Left lung (tissue), 4 donors: ENCODE measurements at regions not wholly inside any gene's neighbourhood (a gene's known extent, or its start where the extent isn't known, plus 50 kb on each side); places are given as distances from the start of the nearest gene placed in this dataset.

Experiments
- ATAC-seq: fragments of 200-7000 bp; cut with Tn5 transposase; one replicate; pipeline ENCODE4 v1.9.1; 2020; ENCODE audit warnings: moderate library complexity
- DNase-seq, 4 donors: peaks; one replicate each; pipeline ENCODE4 v3.0.0-alpha.2; 2013 to 2020
- H3K27ac ChIP-seq, 2 donors: fragments of 200-600 bp; sonication (generic) in 1 of 2; one replicate each; pipeline versions ENCODE4 v1.5.0 to v1.8.0; 2020 to 2021
- H3K27me3 ChIP-seq, 2 donors: fragments of 200-600 bp; sonication (generic) in 1 of 2; one replicate each; pipeline versions ENCODE4 v1.5.0 to v1.8.0; 2020 to 2021
- H3K36me3 ChIP-seq, 2 donors: fragments of 200-600 bp; sonication (generic) in 1 of 2; one replicate each; pipeline versions ENCODE4 v1.5.0 to v1.8.0; 2020 to 2021
- H3K4me1 ChIP-seq, 2 donors: fragments of 200-600 bp; one replicate each; pipeline ENCODE4 v1.8.0; 2021
- H3K4me3 ChIP-seq, 2 donors: fragments of 200-600 bp; sonication (generic) in 1 of 2; one replicate each; pipeline versions ENCODE4 v1.5.0 to v1.8.0; 2020 to 2021; ENCODE audit warnings: mild to moderate bottlenecking in 1 of 2
- H3K9me3 ChIP-seq, 2 donors: fragments of 200-600 bp; sonication (generic) in 1 of 2; one replicate each; pipeline versions ENCODE4 v1.5.0 to v1.8.0; 2020 to 2021
- CTCF ChIP-seq, 2 donors: fragments of 200-600 bp; sonication (generic) in 1 of 2; IDR thresholded peaks; one replicate each; pipeline versions ENCODE4 v1.5.0 to v1.8.0; 2021; ENCODE audit warnings: antibody characterized with exemption in 2 of 2
- intact Hi-C, 2 donors: fragments of 100-400 bp; cut with DNase I; formaldehyde crosslinking; loops; one replicate each; pipeline versions ENCODE4 v1.11.2 to v1.14.2; 2022
- donor health status: DM: no; HTN: yes; CAD: no.
- donor health status: DM: no; HTN: no; CAD: no.

GRCh38 chr12:127175361-127175760, 1091.6 kb upstream of the TMEM132C start:
- Histone ChIP-seq H3K36me3 (no peaks in the 10 kb centered on the region), H3K4me3 (no peak overlapping the region), H3K27me3 (no peaks in the 10 kb centered on the region), H3K27ac (no peak overlapping the region), H3K4me1 (no peaks in the 10 kb centered on the region), H3K9me3 (peaks cover 0 to 26% of the 10 kb centered on the region in 2 donors)
- ATAC-seq (no peak), DNase-seq (no peak)
- intact Hi-C loops = no loop called here
- no peak for TF ChIP-seq CTCF (IDR thresholded peaks at IDR 0.05)

- Histone ChIP-seq H3K36me3 (no peaks in the 10 kb centered on the region), H3K4me1 (no peaks in the 10 kb centered on the region), H3K9me3 (peaks cover 0 to 26% of the 10 kb centered on the region in 2 donors), H3K27me3 (no peaks in the 10 kb centered on the region), H3K27ac (no peak overlapping the region), H3K4me3 (no peak overlapping the region)
- no peak for ATAC-seq
- no peak for DNase-seq
- intact Hi-C loops = no loop called here
- TF ChIP-seq CTCF (IDR thresholded peaks at IDR 0.05) = no peak
These were observed 1090.2 kb upstream of the TMEM132C start for GRCh38 chr12:127176804-127177203.

GRCh38 chr12:127178052-127178451, 1088.9 kb upstream of the TMEM132C start:
- intact Hi-C loops = no loop called here
- DNase-seq = no peak
- ATAC-seq = no peak
- H3K4me3 ChIP-seq = no peak overlapping the region
- no peaks in the 10 kb centered on the region for H3K4me1 ChIP-seq
- no peak for TF ChIP-seq CTCF (IDR thresholded peaks at IDR 0.05)
- no peaks in the 10 kb centered on the region for H3K27me3 ChIP-seq
- H3K36me3 ChIP-seq = no peaks in the 10 kb centered on the region
- H3K27ac ChIP-seq = no peak overlapping the region
- peaks cover 0 to 26% of the 10 kb centered on the region in 2 donors for H3K9me3 ChIP-seq

- H3K4me1 ChIP-seq = no peaks in the 10 kb centered on the region
- H3K27me3 ChIP-seq = no peaks in the 10 kb centered on the region
- TF ChIP-seq CTCF (IDR thresholded peaks at IDR 0.05) = no peak
- DNase-seq (no peak), ATAC-seq (no peak)
- peaks cover 0 to 26% of the 10 kb centered on the region in 2 donors for H3K9me3 ChIP-seq
- H3K36me3 ChIP-seq = no peaks in the 10 kb centered on the region
- no peak overlapping the region for H3K27ac ChIP-seq
- H3K4me3 ChIP-seq = no peak overlapping the region
- intact Hi-C loops = no loop called here
These were observed 1088.5 kb upstream of the TMEM132C start for GRCh38 chr12:127178463-127178862.

GRCh38 chr12:127179176-127179575, 1087.8 kb upstream of the TMEM132C start:
- no peaks in the 10 kb centered on the region for H3K36me3 ChIP-seq
- DNase-seq = no peak
- no peak overlapping the region for H3K4me3 ChIP-seq
- TF ChIP-seq CTCF (IDR thresholded peaks at IDR 0.05) = no peak
- intact Hi-C loops = no loop called here
- no peaks in the 10 kb centered on the region for H3K4me1 ChIP-seq
- no peaks in the 10 kb centered on the region for H3K27me3 ChIP-seq
- peaks cover 0 to 26% of the 10 kb centered on the region in 2 donors for H3K9me3 ChIP-seq
- no peak overlapping the region for H3K27ac ChIP-seq
- ATAC-seq = no peak
